GM19035 (cell line): ENCODE measurements at regions not wholly inside any gene's neighbourhood (a gene's known extent, or its start where the extent isn't known, plus 50 kb on each side); places are given as distances from the start of the nearest gene placed in this dataset.

ENCODE experiments used
- ATAC-seq: cut with Tn5 transposase; IDR thresholded peaks from one replicate; pipeline ENCODE4 v1.9.1; 2021; ENCODE audit not compliant: unreplicated experiment

GRCh38 chr18:64474773-64475172 lies 325.9 kb upstream of the LINC00305 start:
- no peak for ATAC-seq

GRCh38 chr18:64474255-64474654 lies 325.4 kb upstream of the LINC00305 start:
- ATAC-seq: no peak

GRCh38 chr18:64449434-64449833 lies 300.5 kb upstream of the LINC00305 start:
- ATAC-seq: no peak

- no peak for ATAC-seq
These were observed 295.9 kb upstream of the LINC00305 start for GRCh38 chr18:64444819-64445218.

- ATAC-seq: no peak
These were observed 289.3 kb upstream of the LINC00305 start for GRCh38 chr18:64438178-64438577.

GRCh38 chr18:64436111-64436510 lies 287.2 kb upstream of the LINC00305 start:
- no peak for ATAC-seq

- no peak for ATAC-seq
These were observed 270.3 kb upstream of the LINC00305 start for GRCh38 chr18:64419156-64419555.

GRCh38 chr18:64416990-64417389 lies 268.1 kb upstream of the LINC00305 start:
- no peak for ATAC-seq

- ATAC-seq: no peak
These were observed 266.3 kb upstream of the LINC00305 start for GRCh38 chr18:64415218-64415617.

- no peak for ATAC-seq
These were observed 261.8 kb upstream of the LINC00305 start for GRCh38 chr18:64410685-64411084.

GRCh38 chr18:64409511-64409910 lies 260.6 kb upstream of the LINC00305 start:
- ATAC-seq: no peak

- no peak for ATAC-seq
These were observed 258.7 kb upstream of the LINC00305 start for GRCh38 chr18:64407606-64408005.

GRCh38 chr18:64405161-64405560 lies 256.3 kb upstream of the LINC00305 start:
- ATAC-seq: no peak

GRCh38 chr18:64403784-64404503 lies 255.1 kb upstream of the LINC00305 start:
- no peak for ATAC-seq

GRCh38 chr18:64402636-64403035 lies 253.7 kb upstream of the LINC00305 start:
- ATAC-seq: no peak

- ATAC-seq: no peak
These were observed 252.6 kb upstream of the LINC00305 start for GRCh38 chr18:64401268-64402060.

- ATAC-seq: no peak
These were observed 250.7 kb upstream of the LINC00305 start for GRCh38 chr18:64399566-64399965.

- ATAC-seq: peak; percentile 47
These were observed 249.4 kb upstream of the LINC00305 start for GRCh38 chr18:64398320-64398719.

- no peak for ATAC-seq
These were observed 243.3 kb upstream of the LINC00305 start for GRCh38 chr18:64392202-64392601.

GRCh38 chr18:64384101-64384500 lies 235.2 kb upstream of the LINC00305 start:
- no peak for ATAC-seq

GRCh38 chr18:64380117-64380516 lies 231.2 kb upstream of the LINC00305 start:
- peak; percentile 98 for ATAC-seq

- ATAC-seq: peak; percentile 22
These were observed 230.8 kb upstream of the LINC00305 start for GRCh38 chr18:64379662-64380061.
